GM12874 (cell line): ENCODE measurements at regions not wholly inside any gene's neighbourhood (a gene's known extent, or its start where the extent isn't known, plus 50 kb on each side); places are given as distances from the start of the nearest gene placed in this dataset.

Experiments
- TF ChIP-seq, protein P1 (sequence below): IDR thresholded peaks from 2 replicates; pipeline ENCODE4 v1.5.1; 2011; ENCODE audit warnings: low read depth, mild to moderate bottlenecking, control low read depth, low read length, moderate library complexity; ENCODE audit not compliant: insufficient read depth

- TF ChIP-seq, protein P1, sequence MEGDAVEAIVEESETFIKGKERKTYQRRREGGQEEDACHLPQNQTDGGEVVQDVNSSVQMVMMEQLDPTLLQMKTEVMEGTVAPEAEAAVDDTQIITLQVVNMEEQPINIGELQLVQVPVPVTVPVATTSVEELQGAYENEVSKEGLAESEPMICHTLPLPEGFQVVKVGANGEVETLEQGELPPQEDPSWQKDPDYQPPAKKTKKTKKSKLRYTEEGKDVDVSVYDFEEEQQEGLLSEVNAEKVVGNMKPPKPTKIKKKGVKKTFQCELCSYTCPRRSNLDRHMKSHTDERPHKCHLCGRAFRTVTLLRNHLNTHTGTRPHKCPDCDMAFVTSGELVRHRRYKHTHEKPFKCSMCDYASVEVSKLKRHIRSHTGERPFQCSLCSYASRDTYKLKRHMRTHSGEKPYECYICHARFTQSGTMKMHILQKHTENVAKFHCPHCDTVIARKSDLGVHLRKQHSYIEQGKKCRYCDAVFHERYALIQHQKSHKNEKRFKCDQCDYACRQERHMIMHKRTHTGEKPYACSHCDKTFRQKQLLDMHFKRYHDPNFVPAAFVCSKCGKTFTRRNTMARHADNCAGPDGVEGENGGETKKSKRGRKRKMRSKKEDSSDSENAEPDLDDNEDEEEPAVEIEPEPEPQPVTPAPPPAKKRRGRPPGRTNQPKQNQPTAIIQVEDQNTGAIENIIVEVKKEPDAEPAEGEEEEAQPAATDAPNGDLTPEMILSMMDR: no peak
Observed at GRCh38 chr9:80968611-80969010, 720.7 kb downstream of the TLE1 start.

- TF ChIP-seq, protein P1: no peak
Observed at GRCh38 chr9:80964914-80965313, 724.4 kb downstream of the TLE1 start.

DNA sequence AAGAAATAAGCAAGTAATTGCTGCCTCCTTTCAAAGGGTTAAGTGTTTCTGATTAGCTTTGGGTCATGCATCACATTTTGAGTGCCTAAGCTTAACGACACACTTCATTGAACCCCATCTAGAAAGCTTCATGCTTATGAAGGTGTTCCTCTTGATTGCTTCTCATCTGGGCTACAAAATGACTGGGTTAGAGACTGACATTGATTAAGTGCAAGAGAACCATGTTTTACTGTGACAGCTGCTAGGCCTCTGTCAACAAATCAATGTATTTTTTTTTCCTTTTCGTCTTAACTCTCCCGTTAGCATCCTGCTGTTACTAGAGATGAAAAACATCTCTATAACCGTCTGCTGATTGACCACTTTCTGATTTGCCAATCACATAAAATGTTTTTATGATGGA, 725.0 kb downstream of the TLE1 start:
- TF ChIP-seq, protein P1: no peak

DNA sequence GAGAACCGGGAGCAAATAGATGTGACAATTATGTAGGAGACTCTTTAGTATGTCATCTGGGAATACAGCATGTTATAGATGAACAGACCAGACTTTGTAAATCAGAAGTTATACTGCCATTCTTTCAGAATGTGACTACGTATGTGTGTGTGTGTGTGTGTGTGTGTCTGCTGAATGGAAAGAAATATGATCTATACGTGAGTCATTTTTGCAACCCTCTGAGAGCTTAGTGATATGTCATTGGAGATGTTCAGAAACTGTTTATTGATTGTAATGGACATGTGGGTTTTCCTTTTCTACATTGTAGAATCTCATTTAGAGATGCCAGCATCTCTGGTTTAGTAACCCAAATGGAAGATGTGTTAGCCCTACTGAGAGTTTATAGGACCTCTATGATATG, 731.5 kb downstream of the TLE1 start:
- TF ChIP-seq, protein P1: no peak

DNA sequence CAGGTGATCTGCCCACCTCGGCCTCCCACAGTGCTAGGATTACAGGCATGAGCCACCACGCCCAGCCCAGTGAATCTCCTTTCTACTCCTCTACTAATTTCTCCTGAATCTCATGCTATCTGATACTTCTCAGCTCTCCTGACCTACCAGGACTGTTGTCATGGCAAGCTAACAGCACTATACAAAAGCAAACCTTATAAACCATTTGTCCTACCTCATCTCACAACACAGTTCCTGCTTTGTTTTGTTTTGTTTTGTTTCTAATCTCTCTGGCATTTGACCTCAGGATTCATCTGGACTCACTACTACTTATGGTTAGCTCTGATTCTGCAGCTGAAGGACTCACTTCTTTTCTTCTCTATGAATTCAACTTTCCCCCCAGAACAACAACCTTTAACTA, 734.8 kb downstream of the TLE1 start:
- TF ChIP-seq, protein P1: no peak

- TF ChIP-seq, protein P1: no peak
Observed at GRCh38 chr9:80952363-80952922, 736.9 kb downstream of the TLE1 start.

GRCh38 chr9:80951675-80952074, 737.7 kb downstream of the TLE1 start:
- TF ChIP-seq, protein P1: no peak
